Muscle of leg (tissue), 3 donors: ENCODE measurements at regions not wholly inside any gene's neighbourhood (a gene's known extent, or its start where the extent isn't known, plus 50 kb on each side); places are given as distances from the start of the nearest gene placed in this dataset.

ENCODE experiments used
- DNase-seq: peaks from one replicate; pipeline ENCODE4 v3.0.0; 2013
- H3K27ac ChIP-seq: one replicate; pipeline ENCODE4 v1.5.1; 2013; ENCODE audit warnings: mild to moderate bottlenecking, low read length, control low read depth
- H3K27me3 ChIP-seq: one replicate; pipeline ENCODE4 v1.6.1; 2013; ENCODE audit warnings: low read length; ENCODE audit not compliant: control insufficient read depth, insufficient read depth
- H3K36me3 ChIP-seq: one replicate; pipeline ENCODE4 v1.6.1; 2013; ENCODE audit warnings: low read length; ENCODE audit not compliant: control insufficient read depth, insufficient read depth
- H3K4me1 ChIP-seq: one replicate; pipeline ENCODE4 v1.6.1; 2013; ENCODE audit warnings: low read length; ENCODE audit not compliant: control insufficient read depth, insufficient read depth
- H3K4me3 ChIP-seq: one replicate; pipeline ENCODE4 v1.5.1; 2013; ENCODE audit warnings: low read length, control low read depth
- H3K9me3 ChIP-seq: replicated peaks from 2 replicates; pipeline ENCODE4 v1.6.1; 2013; ENCODE audit warnings: low read depth, low read length; ENCODE audit not compliant: control insufficient read depth
- WGBS: methylation state at CpG from one replicate; pipeline ENCODE4 v1.1.5; 2013; ENCODE audit warnings: missing lambda C conversion rate; ENCODE audit not compliant: insufficient coverage; 5-methylcytosine and 5-hydroxymethylcytosine counted together

DNA sequence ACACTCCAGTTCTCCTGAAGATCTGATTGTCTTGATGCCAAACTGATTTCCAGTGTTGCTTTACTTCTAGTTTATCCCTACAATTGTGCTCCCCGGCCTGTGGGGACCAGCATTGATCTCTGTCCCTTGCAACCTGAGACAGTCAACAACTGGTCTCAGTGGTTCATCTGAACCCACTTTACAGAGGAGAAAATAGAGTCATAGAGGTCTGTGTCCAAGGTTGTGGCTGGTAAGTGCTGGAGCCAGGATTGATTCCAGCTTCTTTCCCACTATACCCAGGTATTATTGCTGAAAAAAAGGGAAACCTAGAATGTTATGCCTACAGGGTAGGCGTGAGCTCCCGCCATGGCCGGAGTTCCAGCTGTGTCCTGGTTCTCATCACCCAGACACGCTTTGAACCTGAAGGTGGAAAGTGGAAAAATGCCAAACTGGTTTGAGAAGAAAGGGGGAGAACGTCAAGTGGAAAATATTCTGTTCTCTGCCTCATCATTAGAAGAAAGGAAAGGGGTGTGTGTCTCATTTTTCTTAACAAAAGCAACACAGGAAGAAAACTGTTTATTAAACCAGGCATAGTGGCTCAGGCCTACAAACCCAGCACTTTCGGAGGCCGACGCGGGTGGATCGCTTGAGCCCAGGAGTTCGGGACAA, 60.7 kb upstream of the ITPKB start:
- Histone ChIP-seq H3K27ac (peak overlapping the region; percentile 75), H3K4me1 (peaks cover 5% of the 10 kb centered on the region), H3K4me3 (no peak overlapping the region), H3K36me3 (no peaks in the 10 kb centered on the region), H3K27me3 (no peaks in the 10 kb centered on the region), H3K9me3 (no peaks in the 10 kb centered on the region)
- WGBS, result 76% methylated on average over 6 of the region's 12 CpGs
- DNase-seq, result peak; percentile 59

DNA sequence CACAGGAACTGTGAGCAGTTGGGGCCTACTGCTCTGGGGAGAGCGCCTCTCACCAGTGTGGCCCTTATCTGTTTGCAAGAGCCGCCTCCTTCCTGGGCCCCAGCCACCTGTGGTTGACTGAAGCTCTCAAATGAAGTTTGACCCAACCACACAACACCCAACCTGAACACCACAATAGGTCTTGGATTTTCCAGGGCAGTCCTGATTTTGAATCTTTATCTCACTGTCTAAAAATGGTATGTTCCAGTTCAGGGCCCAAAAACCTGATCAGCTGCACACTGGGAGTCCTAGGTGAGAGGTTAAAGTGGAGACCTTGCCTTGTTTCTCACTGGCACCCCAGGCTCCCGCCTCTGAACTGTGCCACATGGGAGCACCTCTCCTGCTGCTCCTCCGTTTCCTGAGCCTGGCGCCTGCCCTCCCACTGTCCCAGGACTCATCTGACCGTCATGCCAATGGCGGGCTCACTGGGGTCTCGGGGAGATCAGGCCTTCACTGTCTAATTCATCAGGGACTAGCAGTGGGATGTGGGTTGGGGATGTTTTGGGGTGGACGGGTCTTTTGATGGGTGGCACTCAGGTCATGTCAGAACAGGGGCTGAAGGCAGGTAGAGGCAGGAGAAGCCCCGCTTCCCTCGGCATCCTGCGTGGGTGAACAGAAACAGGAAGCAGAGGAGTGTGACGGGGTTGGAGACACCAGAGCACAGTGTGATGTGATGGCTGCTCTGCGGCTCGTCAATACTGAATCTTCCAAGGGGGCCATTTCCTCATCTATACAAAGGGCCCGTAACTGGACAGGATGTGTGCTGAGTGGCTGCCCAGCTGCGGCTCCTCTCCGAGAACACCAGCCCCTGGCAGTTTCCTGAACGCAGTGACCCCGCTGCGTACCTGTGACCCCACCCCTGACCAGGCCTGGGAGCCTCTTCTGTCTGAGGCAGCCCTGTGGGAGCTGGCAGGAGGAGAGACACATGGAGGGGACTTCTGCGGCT, 59.6 kb upstream of the ITPKB start:
- H3K27me3 ChIP-seq, result no peaks in the 10 kb centered on the region
- peak; percentile 24 for DNase-seq
- H3K4me3 ChIP-seq, result no peak overlapping the region
- peaks cover 5% of the 10 kb centered on the region for H3K4me1 ChIP-seq
- H3K9me3 ChIP-seq, result no peaks in the 10 kb centered on the region
- H3K27ac ChIP-seq, result peak overlapping the region; percentile 75
- H3K36me3 ChIP-seq, result no peaks in the 10 kb centered on the region
- 63% methylated on average over 18 of the region's 22 CpGs for WGBS

DNA sequence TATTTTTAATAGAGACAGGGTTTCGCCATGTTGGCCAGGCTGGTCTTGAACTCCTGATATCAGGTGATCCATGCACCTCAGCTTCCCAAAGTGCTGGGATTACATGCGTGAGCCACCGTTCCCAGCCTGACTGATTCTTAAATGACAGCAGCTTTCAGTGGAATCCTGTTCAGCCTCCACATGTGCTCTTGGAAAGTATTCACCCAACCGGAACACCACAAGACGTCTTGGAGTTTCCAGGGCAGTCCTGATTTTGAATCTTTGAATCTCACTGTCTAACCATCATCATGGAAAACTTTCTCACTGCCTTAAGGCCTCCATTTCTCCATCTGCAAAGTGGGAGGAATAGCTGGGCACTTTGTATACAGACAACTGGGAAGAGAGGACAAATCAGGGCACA, 58.1 kb upstream of the ITPKB start:
- H3K36me3 ChIP-seq, result no peaks in the 10 kb centered on the region
- no peak overlapping the region for H3K4me3 ChIP-seq
- no peak overlapping the region for H3K27ac ChIP-seq
- WGBS, result 89% methylated on average over 4 of the region's 5 CpGs
- no peaks in the 10 kb centered on the region for H3K27me3 ChIP-seq
- no peak for DNase-seq
- H3K9me3 ChIP-seq, result no peaks in the 10 kb centered on the region
- H3K4me1 ChIP-seq, result peaks cover 5% of the 10 kb centered on the region

DNA sequence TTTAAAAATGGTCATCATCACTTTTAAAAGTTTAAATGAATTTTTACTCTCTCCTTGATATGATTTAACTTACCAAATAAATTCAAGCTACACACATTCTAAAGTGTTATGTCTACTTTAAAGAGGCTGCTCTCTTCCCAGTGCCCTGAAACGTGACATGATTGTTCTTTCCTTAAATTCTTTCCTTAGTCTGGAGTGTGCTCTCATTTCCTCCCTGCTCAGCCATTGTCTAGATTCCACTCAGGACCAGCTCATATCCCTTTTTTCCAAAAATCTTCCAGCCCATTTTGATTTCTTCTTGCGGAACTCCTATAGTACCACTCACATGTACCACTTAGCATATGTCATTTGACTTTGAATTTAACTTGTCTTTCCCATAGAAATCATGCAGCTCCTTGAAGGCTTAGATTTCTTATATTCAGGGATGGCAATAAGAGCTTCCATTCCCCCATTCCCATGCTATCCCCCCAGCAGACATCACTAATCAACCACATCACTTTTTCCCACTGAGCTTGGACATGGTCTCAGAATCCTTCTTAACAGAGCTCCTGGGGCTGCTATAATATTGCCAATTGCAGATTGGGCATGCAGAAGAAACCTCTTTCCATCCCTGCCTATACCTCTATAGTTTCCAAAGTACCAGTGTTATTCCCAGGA, 54.7 kb upstream of the ITPKB start:
- no peaks in the 10 kb centered on the region for H3K36me3 ChIP-seq
- no peak overlapping the region for H3K4me3 ChIP-seq
- no peaks in the 10 kb centered on the region for H3K9me3 ChIP-seq
- H3K27me3 ChIP-seq, result no peaks in the 10 kb centered on the region
- no peak for DNase-seq
- H3K27ac ChIP-seq, result no peak overlapping the region
- H3K4me1 ChIP-seq, result no peaks in the 10 kb centered on the region
- WGBS, result 59% methylated on average over 1 of the region's 2 CpGs

DNA sequence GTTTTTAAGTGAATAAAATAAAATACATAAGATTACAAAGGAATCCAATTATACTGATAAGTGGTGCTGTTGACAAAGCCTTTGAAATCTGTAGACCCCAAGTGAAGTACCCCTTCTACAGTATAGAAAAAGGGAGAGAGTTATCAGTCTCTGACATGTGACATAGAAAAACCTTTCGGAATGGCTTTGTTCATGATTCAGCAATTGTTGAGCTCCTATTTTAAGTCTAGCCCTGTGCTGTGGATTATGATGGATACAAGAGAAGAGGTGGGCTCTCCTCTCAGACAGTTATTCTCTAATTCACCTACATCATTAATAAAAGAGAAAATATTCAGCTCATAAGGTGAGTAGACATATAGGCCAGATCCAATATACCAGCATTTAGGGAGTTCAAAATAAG, 53.3 kb upstream of the ITPKB start:
- DNase-seq, result no peak
- no CpG with 5 or more reads among the region's 1 CpG for WGBS
- Histone ChIP-seq H3K27ac (no peak overlapping the region), H3K4me1 (no peaks in the 10 kb centered on the region), H3K36me3 (no peaks in the 10 kb centered on the region), H3K4me3 (no peak overlapping the region), H3K9me3 (no peaks in the 10 kb centered on the region), H3K27me3 (no peaks in the 10 kb centered on the region)

DNA sequence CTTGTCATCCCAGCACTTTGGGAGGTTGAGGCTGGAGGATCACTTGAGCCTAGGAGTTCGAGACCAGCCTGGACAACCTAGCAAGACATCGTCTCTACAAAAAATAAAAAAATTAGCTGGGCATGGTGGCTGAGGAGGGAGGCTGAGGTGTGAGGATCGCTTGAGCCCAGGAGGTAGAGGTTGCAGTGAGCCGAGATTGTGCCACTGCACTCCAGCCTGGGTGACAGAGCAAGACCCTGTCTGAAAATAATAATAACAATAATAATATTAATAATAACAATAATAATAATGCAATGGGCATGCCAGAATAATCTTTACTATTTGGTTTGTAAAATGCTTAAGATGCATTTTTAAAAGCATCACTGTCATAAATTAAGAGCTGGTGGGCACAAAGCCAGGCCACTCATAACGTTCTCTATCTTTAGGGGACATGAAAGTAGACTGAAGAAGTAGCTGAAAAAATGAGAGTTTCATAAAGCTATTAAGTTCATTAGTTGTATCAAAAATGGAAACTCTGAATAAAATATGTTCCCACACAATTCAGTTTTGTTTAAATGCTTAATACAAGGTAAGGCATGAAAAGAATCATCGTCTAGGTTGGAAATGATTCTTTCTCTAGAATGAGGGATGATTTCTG, 51.6 kb upstream of the ITPKB start:
- no peaks in the 10 kb centered on the region for H3K4me1 ChIP-seq
- H3K4me3 ChIP-seq, result no peak overlapping the region
- H3K27ac ChIP-seq, result no peak overlapping the region
- H3K27me3 ChIP-seq, result no peaks in the 10 kb centered on the region
- no peaks in the 10 kb centered on the region for H3K36me3 ChIP-seq
- no CpG with 5 or more reads among the region's 6 CpGs for WGBS
- no peak for DNase-seq
- no peaks in the 10 kb centered on the region for H3K9me3 ChIP-seq

DNA sequence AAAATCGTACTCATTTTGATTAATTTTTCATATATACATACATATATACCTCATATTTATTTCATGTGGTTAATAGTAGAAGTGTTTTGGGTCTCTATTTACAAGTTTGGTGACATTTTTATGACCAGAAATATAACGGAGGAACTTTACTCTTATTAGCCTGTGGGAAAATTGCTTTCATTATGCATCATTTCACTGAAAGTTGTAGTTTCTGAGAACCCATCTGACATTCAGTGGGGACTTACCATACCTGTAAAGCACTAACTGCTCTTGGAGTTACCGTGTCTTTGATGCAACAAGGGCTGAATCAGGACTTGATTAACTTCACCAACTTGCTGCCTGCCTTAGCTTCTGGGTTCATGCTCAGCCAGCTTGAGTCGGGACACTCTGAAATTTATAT, 49.9 kb upstream of the ITPKB start:
- H3K4me1 ChIP-seq, result peaks cover 7% of the 10 kb centered on the region
- 56% methylated on average over 1 of the region's 4 CpGs for WGBS
- no peaks in the 10 kb centered on the region for H3K27me3 ChIP-seq
- H3K27ac ChIP-seq, result no peak overlapping the region
- no peaks in the 10 kb centered on the region for H3K9me3 ChIP-seq
- no peak for DNase-seq
- no peaks in the 10 kb centered on the region for H3K36me3 ChIP-seq
- no peak overlapping the region for H3K4me3 ChIP-seq
